Activated T-cell treated with anti-CD3 and anti-CD28 coated beads, Interleukin-2, amount 50 U/mL, for 24 hours (primary cell): ENCODE measurements at regions not wholly inside any gene's neighbourhood (a gene's known extent, or its start where the extent isn't known, plus 50 kb on each side); places are given as distances from the start of the nearest gene placed in this dataset.
A peak's percentile ranks its signal among the peaks of the same experiment; 100 is the strongest.
"Not testable (repeated sequence)": the region's sequence is repeated elsewhere in the genome, so short reads cannot be mapped to it uniquely, and the experiment has no call there.

ENCODE experiments used
- DNase-seq: peaks from one replicate; pipeline ENCODE4 v3.0.0-alpha.2; 2020
- H3K27ac Mint-ChIP-seq: 2 replicates; pipeline ENCODE4 v1.8.0; 2020; ENCODE audit warnings: mild to moderate bottlenecking, mixed read lengths
- H3K27me3 Mint-ChIP-seq: 2 replicates; pipeline ENCODE4 v1.8.0; 2020; ENCODE audit warnings: mixed read lengths
- H3K36me3 Mint-ChIP-seq: 2 replicates; pipeline ENCODE4 v1.8.0; 2020; ENCODE audit warnings: low read depth, mixed read lengths
- H3K4me1 Mint-ChIP-seq: 2 replicates; pipeline ENCODE4 v1.8.0; 2020; ENCODE audit warnings: low read depth, mixed read lengths
- H3K4me3 Mint-ChIP-seq: 2 replicates; pipeline ENCODE4 v1.8.0; 2020; ENCODE audit warnings: mild to moderate bottlenecking, moderate library complexity, mixed read lengths
- H3K9me3 Mint-ChIP-seq: 2 replicates; pipeline ENCODE4 v1.8.0; 2020; ENCODE audit warnings: mixed read lengths

GRCh38 chr2:87309785-87310184 lies 288.1 kb upstream of the PLGLB1 start:
- not testable (repeated sequence) for H3K27ac Mint-ChIP-seq, H3K36me3 Mint-ChIP-seq

GRCh38 chr2:87311896-87312441 lies 290.3 kb upstream of the PLGLB1 start:
- H3K36me3 Mint-ChIP-seq, H3K9me3 Mint-ChIP-seq, H3K27me3 Mint-ChIP-seq, H3K27ac Mint-ChIP-seq, DNase-seq, H3K4me3 Mint-ChIP-seq: not testable (repeated sequence)
- H3K4me1 Mint-ChIP-seq = peaks cover 17% of the 10 kb centered on the region

More at GRCh38 chr2:87309785-87310184, 288.1 kb upstream of the PLGLB1 start:
- not testable (repeated sequence) for H3K4me3 Mint-ChIP-seq, H3K9me3 Mint-ChIP-seq, H3K27me3 Mint-ChIP-seq, DNase-seq
- H3K4me1 Mint-ChIP-seq = peaks cover 14% of the 10 kb centered on the region

- peak overlapping the region; percentile 83 for H3K27ac Mint-ChIP-seq
- H3K4me1 Mint-ChIP-seq = peaks cover 18% of the 10 kb centered on the region
- not testable (repeated sequence) for H3K27me3 Mint-ChIP-seq, DNase-seq, H3K9me3 Mint-ChIP-seq, H3K4me3 Mint-ChIP-seq, H3K36me3 Mint-ChIP-seq
These were observed 293.0 kb upstream of the PLGLB1 start for GRCh38 chr2:87314622-87315021.

- not testable (repeated sequence) for H3K27ac Mint-ChIP-seq, H3K4me3 Mint-ChIP-seq, H3K36me3 Mint-ChIP-seq, H3K9me3 Mint-ChIP-seq, H3K27me3 Mint-ChIP-seq, DNase-seq
- peaks cover 18% of the 10 kb centered on the region for H3K4me1 Mint-ChIP-seq
These were observed 293.7 kb upstream of the PLGLB1 start for GRCh38 chr2:87315183-87315902.

GRCh38 chr2:87317193-87317592 lies 295.5 kb upstream of the PLGLB1 start:
- H3K4me1 Mint-ChIP-seq = peaks cover 15% of the 10 kb centered on the region
- H3K27ac Mint-ChIP-seq, H3K36me3 Mint-ChIP-seq, H3K27me3 Mint-ChIP-seq, H3K9me3 Mint-ChIP-seq, DNase-seq, H3K4me3 Mint-ChIP-seq: not testable (repeated sequence)

GRCh38 chr2:87318814-87319491 lies 297.3 kb upstream of the PLGLB1 start:
- peaks cover 13% of the 10 kb centered on the region for H3K4me1 Mint-ChIP-seq
- H3K27ac Mint-ChIP-seq, H3K9me3 Mint-ChIP-seq, H3K36me3 Mint-ChIP-seq, H3K27me3 Mint-ChIP-seq, DNase-seq, H3K4me3 Mint-ChIP-seq: not testable (repeated sequence)

- not testable (repeated sequence) for H3K36me3 Mint-ChIP-seq, H3K4me3 Mint-ChIP-seq, DNase-seq, H3K27me3 Mint-ChIP-seq, H3K9me3 Mint-ChIP-seq, H3K27ac Mint-ChIP-seq
- H3K4me1 Mint-ChIP-seq = peaks cover 16% of the 10 kb centered on the region
These were observed 298.1 kb upstream of the PLGLB1 start for GRCh38 chr2:87319705-87320104.

GRCh38 chr2:87321201-87321600 lies 299.6 kb upstream of the PLGLB1 start:
- not testable (repeated sequence) for DNase-seq, H3K4me3 Mint-ChIP-seq, H3K36me3 Mint-ChIP-seq, H3K9me3 Mint-ChIP-seq, H3K27ac Mint-ChIP-seq, H3K27me3 Mint-ChIP-seq
- H3K4me1 Mint-ChIP-seq = peaks cover 17% of the 10 kb centered on the region

- H3K9me3 Mint-ChIP-seq, DNase-seq, H3K27me3 Mint-ChIP-seq, H3K36me3 Mint-ChIP-seq: not testable (repeated sequence)
- peak overlapping the region; percentile 52 for H3K4me3 Mint-ChIP-seq
- H3K4me1 Mint-ChIP-seq = peaks cover 17% of the 10 kb centered on the region
- peak overlapping the region; percentile 89 for H3K27ac Mint-ChIP-seq
These were observed 302.8 kb upstream of the PLGLB1 start for GRCh38 chr2:87324335-87325041.

GRCh38 chr2:87325042-87325910 lies 303.6 kb upstream of the PLGLB1 start:
- peak overlapping the region; percentile 86 for H3K27ac Mint-ChIP-seq
- H3K4me3 Mint-ChIP-seq = not testable (repeated sequence)

GRCh38 chr2:87325911-87326294 lies 304.3 kb upstream of the PLGLB1 start:
- not testable (repeated sequence) for H3K36me3 Mint-ChIP-seq, H3K9me3 Mint-ChIP-seq, DNase-seq, H3K27me3 Mint-ChIP-seq
- H3K4me1 Mint-ChIP-seq = peaks cover 20% of the 10 kb centered on the region
- peak overlapping the region; percentile 4 for H3K4me3 Mint-ChIP-seq
- H3K27ac Mint-ChIP-seq = peak overlapping the region; percentile 86

More at GRCh38 chr2:87325042-87325910, 303.6 kb upstream of the PLGLB1 start:
- not testable (repeated sequence) for DNase-seq, H3K36me3 Mint-ChIP-seq, H3K27me3 Mint-ChIP-seq, H3K9me3 Mint-ChIP-seq
- peaks cover 20% of the 10 kb centered on the region for H3K4me1 Mint-ChIP-seq

GRCh38 chr2:87326754-87327153 lies 305.1 kb upstream of the PLGLB1 start:
- H3K9me3 Mint-ChIP-seq, H3K4me3 Mint-ChIP-seq, H3K27me3 Mint-ChIP-seq, DNase-seq, H3K27ac Mint-ChIP-seq, H3K36me3 Mint-ChIP-seq: not testable (repeated sequence)
- H3K4me1 Mint-ChIP-seq = peaks cover 20% of the 10 kb centered on the region

GRCh38 chr2:87327648-87328371 lies 306.2 kb upstream of the PLGLB1 start:
- H3K27ac Mint-ChIP-seq, H3K27me3 Mint-ChIP-seq, H3K36me3 Mint-ChIP-seq, DNase-seq, H3K4me3 Mint-ChIP-seq, H3K9me3 Mint-ChIP-seq: not testable (repeated sequence)
- peaks cover 20% of the 10 kb centered on the region for H3K4me1 Mint-ChIP-seq
